GM06990 (cell line): ENCODE measurements at regions not wholly inside any gene's neighbourhood (a gene's known extent, or its start where the extent isn't known, plus 50 kb on each side); places are given as distances from the start of the nearest gene placed in this dataset.
A peak's percentile ranks its signal among the peaks of the same experiment; 100 is the strongest.

Experiments used
- DNase-seq: peaks from one replicate; pipeline ENCODE4 v3.0.0-alpha.2; 2011; ENCODE audit not compliant: insufficient read length; ENCODE audit errors: extremely low read depth
- H3K27me3 ChIP-seq: replicated peaks from 2 replicates; pipeline ENCODE4 v1.6.0; 2011; ENCODE audit warnings: low read length; ENCODE audit not compliant: control insufficient read depth, insufficient read depth
- H3K36me3 ChIP-seq: 2 replicates; pipeline ENCODE4 v1.5.1; 2011; ENCODE audit warnings: low read length; ENCODE audit not compliant: control insufficient read depth, insufficient read depth
- H3K4me3 ChIP-seq: replicated peaks from 2 replicates; pipeline ENCODE4 v1.5.1; 2011; ENCODE audit warnings: low read depth, mild to moderate bottlenecking, control low read depth, low read length
- CTCF ChIP-seq: IDR thresholded peaks from 2 replicates; pipeline ENCODE4 v1.5.1; 2011; ENCODE audit warnings: low read length, control low read depth, mild to moderate bottlenecking, inconsistent platforms; ENCODE audit not compliant: insufficient read depth, poor library complexity, severe bottlenecking

GRCh38 chr14:22220427-22220826 is 368.6 kb downstream of the DAD1 start:
- H3K4me3 ChIP-seq = no peak overlapping the region
- no peak for DNase-seq
- no peaks in the 10 kb centered on the region; the same call in 1 of the 2 replicates for H3K27me3 ChIP-seq
- no peaks in the 10 kb centered on the region for H3K36me3 ChIP-seq
- peak; percentile 13 for TF ChIP-seq CTCF

- H3K36me3 ChIP-seq = no peaks in the 10 kb centered on the region
- no peak overlapping the region for H3K4me3 ChIP-seq
- DNase-seq = no peak
- no peaks in the 10 kb centered on the region; the same call in 1 of the 2 replicates for H3K27me3 ChIP-seq
- no peak for TF ChIP-seq CTCF
Observed at GRCh38 chr14:22218728-22219127, 370.3 kb downstream of the DAD1 start.

GRCh38 chr14:22213120-22213519 is 375.9 kb downstream of the DAD1 start:
- Histone ChIP-seq H3K36me3 (no peaks in the 10 kb centered on the region), H3K4me3 (no peak overlapping the region), H3K27me3 (no peaks in the 10 kb centered on the region)
- DNase-seq = no peak
- no peak for TF ChIP-seq CTCF

- no peak for DNase-seq
- TF ChIP-seq CTCF = no peak
- no peaks in the 10 kb centered on the region for H3K27me3 ChIP-seq
- no peak overlapping the region for H3K4me3 ChIP-seq
- no peaks in the 10 kb centered on the region for H3K36me3 ChIP-seq
Observed at GRCh38 chr14:22210906-22211305, 378.1 kb downstream of the DAD1 start.

- no peak for DNase-seq
- no peak for TF ChIP-seq CTCF
- H3K36me3 ChIP-seq = no peaks in the 10 kb centered on the region
- no peaks in the 10 kb centered on the region for H3K27me3 ChIP-seq
- H3K4me3 ChIP-seq = no peak overlapping the region
Observed at GRCh38 chr14:22210026-22210425, 379.0 kb downstream of the DAD1 start.

GRCh38 chr14:22203036-22203435 is 386.0 kb downstream of the DAD1 start:
- no peak for DNase-seq
- Histone ChIP-seq H3K4me3 (no peak overlapping the region), H3K36me3 (no peaks in the 10 kb centered on the region), H3K27me3 (no peaks in the 10 kb centered on the region)
- TF ChIP-seq CTCF = no peak
